Fibroblast of lung (primary cell): ENCODE measurements at regions not wholly inside any gene's neighbourhood (a gene's known extent, or its start where the extent isn't known, plus 50 kb on each side); places are given as distances from the start of the nearest gene placed in this dataset.

Source experiments
- EZH2 ChIP-seq: IDR thresholded peaks from 2 replicates; pipeline ENCODE4 v1.5.1; 2012; ENCODE audit warnings: low read length, control low read depth, mild to moderate bottlenecking; ENCODE audit errors: missing control alignments
- TF ChIP-seq, protein P1 (sequence below), 2 donors: IDR thresholded peaks in 1 of 2; conservative IDR thresholded peaks in 1 of 2; 1 replicate in 1 of 2; 2 replicates in 1 of 2; pipeline ENCODE4 v1.5.1; 2011 to 2012; ENCODE audit warnings: low read length in 2 of 2, control low read depth in 1 of 2, inconsistent platforms in 1 of 2, low read depth in 1 of 2, mild to moderate bottlenecking in 1 of 2

DNA sequence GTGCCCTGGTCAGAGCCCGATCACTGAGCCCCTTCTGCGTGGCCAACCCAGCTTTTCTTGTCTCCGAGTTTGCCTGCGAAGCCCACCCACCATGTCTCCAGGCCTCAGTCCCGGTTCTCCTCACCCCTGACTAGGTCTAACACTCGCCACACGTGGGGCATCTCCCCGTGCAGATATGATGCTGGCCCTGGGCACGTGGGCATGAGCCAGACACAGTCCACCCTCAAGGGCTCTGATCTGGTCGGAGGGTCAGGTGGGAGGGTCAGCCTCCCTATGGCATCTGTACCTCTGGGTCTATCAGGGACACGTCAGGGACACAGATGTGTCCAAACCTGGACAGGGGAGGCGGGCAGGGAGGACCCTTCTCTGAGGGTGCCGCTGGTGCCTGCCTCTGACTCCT, 95.4 kb downstream of the RHOB start:
- no peak for TF ChIP-seq EZH2
- TF ChIP-seq, protein P1, sequence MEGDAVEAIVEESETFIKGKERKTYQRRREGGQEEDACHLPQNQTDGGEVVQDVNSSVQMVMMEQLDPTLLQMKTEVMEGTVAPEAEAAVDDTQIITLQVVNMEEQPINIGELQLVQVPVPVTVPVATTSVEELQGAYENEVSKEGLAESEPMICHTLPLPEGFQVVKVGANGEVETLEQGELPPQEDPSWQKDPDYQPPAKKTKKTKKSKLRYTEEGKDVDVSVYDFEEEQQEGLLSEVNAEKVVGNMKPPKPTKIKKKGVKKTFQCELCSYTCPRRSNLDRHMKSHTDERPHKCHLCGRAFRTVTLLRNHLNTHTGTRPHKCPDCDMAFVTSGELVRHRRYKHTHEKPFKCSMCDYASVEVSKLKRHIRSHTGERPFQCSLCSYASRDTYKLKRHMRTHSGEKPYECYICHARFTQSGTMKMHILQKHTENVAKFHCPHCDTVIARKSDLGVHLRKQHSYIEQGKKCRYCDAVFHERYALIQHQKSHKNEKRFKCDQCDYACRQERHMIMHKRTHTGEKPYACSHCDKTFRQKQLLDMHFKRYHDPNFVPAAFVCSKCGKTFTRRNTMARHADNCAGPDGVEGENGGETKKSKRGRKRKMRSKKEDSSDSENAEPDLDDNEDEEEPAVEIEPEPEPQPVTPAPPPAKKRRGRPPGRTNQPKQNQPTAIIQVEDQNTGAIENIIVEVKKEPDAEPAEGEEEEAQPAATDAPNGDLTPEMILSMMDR (conservative IDR thresholded peaks at IDR 0.05 in 1 of 2, IDR thresholded peaks at IDR 0.05 in 1 of 2; ENCODE audit: low read depth in 1 of 2, low read length in 2 of 2), result no peak
